GM12872 (cell line): ENCODE measurements at regions not wholly inside any gene's neighbourhood (a gene's known extent, or its start where the extent isn't known, plus 50 kb on each side); places are given as distances from the start of the nearest gene placed in this dataset.

ENCODE experiments used
- TF ChIP-seq, protein P1 (sequence below): IDR thresholded peaks from 3 replicates; pipeline ENCODE4 v1.5.1; 2011; ENCODE audit warnings: low read depth, mild to moderate bottlenecking, low read length, moderate library complexity; ENCODE audit not compliant: insufficient read depth

DNA sequence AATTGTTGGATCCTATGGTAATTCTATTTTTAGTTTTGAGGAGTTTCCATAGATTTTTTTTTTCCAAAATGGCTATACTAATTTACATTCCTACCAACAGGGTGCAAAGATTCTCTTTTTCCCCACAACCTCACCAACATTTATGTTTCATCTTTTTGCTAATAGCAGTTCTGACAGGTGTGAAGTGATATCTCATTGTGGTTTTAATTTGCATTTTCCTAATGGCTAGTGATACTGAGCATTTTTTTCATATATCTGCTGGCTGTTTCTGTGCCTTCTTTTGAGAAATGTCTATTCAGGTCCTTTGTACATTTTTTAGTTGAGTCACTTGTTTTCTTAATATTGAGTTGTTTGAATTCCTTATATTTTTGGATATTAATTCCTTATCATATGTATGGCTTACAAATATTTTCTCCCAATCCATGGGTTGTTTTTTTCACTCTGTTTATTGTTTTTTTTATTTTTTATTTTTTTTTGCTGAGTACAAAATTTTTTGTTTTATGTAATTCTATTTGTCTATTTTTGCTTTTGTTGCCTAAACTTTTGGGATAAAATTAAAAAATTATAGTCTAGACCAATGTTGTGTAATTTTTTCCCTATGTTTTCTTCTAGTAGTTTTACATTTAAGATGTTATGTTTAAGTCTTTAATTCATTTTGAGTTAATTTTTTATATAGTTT is 205.9 kb upstream of the ADCY1 start:
- TF ChIP-seq, protein P1, sequence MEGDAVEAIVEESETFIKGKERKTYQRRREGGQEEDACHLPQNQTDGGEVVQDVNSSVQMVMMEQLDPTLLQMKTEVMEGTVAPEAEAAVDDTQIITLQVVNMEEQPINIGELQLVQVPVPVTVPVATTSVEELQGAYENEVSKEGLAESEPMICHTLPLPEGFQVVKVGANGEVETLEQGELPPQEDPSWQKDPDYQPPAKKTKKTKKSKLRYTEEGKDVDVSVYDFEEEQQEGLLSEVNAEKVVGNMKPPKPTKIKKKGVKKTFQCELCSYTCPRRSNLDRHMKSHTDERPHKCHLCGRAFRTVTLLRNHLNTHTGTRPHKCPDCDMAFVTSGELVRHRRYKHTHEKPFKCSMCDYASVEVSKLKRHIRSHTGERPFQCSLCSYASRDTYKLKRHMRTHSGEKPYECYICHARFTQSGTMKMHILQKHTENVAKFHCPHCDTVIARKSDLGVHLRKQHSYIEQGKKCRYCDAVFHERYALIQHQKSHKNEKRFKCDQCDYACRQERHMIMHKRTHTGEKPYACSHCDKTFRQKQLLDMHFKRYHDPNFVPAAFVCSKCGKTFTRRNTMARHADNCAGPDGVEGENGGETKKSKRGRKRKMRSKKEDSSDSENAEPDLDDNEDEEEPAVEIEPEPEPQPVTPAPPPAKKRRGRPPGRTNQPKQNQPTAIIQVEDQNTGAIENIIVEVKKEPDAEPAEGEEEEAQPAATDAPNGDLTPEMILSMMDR, result no peak

DNA sequence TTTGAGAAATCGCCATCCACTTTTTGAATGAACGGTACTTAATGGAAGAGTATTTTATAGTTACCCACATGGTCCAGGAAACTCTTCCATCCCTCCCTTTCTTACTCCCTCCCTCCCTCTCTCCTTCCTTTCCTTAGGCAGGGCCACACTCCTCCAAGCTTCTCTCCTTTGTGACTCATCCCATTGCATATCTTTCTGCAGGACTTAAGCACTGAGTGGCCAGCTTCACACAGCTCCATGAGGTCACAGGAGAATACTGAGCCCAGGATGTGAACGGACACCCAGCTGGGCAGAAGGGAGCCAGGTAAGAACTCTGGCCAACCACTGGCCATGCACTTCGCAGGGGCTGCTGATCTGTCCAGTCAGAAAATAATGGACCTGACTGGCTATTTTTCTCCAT is 189.7 kb upstream of the ADCY1 start:
- TF ChIP-seq, protein P1, result no peak

DNA sequence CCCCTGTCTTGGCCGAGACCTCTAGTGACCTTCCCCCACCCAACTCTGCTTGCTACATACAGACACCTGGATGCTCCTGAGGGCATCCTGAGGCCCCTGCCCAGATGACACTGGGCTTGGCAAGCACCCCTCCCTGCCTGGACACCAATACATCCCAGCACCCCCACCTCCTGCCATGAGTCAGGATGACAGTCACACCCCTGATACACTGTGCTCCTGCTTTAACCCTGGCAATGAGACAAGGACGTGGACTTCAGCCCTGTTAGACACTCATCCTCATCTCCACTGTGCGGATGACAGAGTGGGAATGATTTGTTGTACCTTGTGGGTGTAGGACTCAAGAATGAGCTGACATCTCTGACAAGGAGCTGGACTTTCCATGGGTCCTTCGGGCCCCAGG is 186.3 kb upstream of the ADCY1 start:
- TF ChIP-seq, protein P1, result no peak

GRCh38 chr7:45389073-45389872 is 184.9 kb upstream of the ADCY1 start:
- TF ChIP-seq, protein P1, result no peak

DNA sequence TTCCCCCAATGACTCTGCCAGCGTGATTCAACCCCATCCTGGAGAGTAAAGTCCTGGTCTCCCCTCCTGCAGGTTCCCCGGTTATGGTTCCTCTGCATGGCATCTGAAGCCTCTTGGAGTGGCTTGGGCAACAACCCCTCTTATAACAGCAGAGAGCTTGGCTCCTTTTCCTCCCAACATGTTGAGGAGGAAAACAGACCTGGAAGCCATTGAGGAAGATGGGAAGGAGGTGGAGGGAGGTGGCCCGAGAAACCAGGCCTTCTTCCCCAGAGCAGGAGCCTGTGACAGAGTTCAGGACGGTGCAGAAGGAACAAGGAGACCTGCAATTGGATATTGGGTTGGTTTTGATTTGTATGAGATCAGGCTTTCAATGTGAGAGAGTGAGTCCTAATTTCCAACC is 184.0 kb upstream of the ADCY1 start:
- TF ChIP-seq, protein P1, result no peak

GRCh38 chr7:45390731-45391130 is 183.4 kb upstream of the ADCY1 start:
- TF ChIP-seq, protein P1, result no peak

DNA sequence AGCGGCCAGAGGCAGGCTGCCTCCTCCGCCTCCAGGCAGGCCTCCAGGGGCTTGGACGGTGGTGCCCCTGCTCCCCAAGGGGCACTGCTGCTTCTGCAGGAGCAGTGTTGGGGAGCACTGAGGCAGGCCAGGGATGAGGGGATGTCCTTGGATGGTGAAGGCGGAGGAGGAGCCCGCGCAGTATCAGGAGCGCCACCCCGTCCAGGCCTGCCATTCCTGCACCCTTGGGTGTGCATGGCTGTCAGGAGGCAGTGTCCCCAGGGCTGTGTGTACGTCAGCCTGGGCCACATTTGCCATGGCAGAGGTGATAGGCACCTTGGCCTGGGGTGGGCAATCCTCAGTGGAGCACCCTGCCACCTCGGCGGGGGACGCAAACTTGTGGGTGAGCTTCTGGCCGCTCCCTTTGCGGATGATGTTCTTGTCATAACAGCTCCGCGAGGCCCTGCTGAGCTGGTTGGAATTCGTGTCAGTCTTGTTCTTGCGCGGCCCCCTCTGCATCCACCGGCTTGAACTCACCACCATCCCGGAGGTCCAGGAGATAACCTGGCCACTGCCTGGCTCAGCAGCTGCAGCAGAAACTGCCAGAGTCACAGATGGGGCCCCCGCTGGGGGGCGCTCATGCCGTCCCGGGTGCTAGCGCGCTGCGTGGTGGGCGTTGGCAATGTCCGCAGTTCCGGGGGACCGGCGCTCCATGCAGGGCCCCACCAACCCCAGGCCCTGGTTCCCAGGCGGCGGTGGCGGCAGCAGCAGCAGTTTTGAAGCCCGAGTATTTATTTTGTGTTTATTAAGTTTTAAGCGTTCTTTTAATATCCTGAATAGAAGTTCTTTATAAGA is 182.3 kb upstream of the ADCY1 start:
- TF ChIP-seq, protein P1, result no peak
